ENCODE measurements at regions not wholly inside any gene's neighbourhood (a gene's known extent, or its start where the extent isn't known, plus 50 kb on each side); places are given as distances from the start of the nearest gene placed in this dataset.

DNA sequence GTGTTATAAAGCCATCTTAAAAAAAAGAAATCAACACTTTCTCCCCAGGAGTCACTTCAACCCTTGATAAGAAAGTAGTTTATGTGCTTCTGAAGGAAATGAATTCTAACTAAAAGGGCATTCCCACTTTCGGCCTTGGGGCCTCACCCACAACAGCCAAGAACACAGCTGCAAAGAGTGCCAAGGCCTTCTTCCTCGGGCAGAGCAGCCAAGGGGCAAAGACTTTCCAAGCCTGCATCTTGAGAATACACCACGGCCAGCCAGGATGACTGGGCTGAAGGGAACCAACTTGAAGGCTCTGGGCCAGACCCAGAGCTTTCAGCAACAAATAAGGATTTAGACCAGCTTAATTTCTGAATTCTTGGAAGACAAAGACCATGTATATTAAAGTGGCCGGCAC is 60.4 kb upstream of the FOXN3 start:
- TF ChIP-seq POLR2A (IDR thresholded peaks at IDR 0.05): no peak
- TF ChIP-seq, protein P1, sequence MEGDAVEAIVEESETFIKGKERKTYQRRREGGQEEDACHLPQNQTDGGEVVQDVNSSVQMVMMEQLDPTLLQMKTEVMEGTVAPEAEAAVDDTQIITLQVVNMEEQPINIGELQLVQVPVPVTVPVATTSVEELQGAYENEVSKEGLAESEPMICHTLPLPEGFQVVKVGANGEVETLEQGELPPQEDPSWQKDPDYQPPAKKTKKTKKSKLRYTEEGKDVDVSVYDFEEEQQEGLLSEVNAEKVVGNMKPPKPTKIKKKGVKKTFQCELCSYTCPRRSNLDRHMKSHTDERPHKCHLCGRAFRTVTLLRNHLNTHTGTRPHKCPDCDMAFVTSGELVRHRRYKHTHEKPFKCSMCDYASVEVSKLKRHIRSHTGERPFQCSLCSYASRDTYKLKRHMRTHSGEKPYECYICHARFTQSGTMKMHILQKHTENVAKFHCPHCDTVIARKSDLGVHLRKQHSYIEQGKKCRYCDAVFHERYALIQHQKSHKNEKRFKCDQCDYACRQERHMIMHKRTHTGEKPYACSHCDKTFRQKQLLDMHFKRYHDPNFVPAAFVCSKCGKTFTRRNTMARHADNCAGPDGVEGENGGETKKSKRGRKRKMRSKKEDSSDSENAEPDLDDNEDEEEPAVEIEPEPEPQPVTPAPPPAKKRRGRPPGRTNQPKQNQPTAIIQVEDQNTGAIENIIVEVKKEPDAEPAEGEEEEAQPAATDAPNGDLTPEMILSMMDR (IDR thresholded peaks at IDR 0.05): no peak
- DNase-seq (no peak), ATAC-seq (no peak)
- H3K36me3 ChIP-seq: no peaks in the 10 kb centered on the region
- H3K4me3 ChIP-seq: no peak overlapping the region
- no peaks in the 10 kb centered on the region for H3K9me3 ChIP-seq
- peaks cover 0 to 5% (median 3%) of the 10 kb centered on the region in 4 donors for H3K4me1 ChIP-seq
- WGBS (ENCODE audit: insufficient coverage, low coverage, low lambda C conversion rate, missing lambda C conversion rate): 64% methylated on average over 3 of the region's 4 CpGs
- intact Hi-C loops (cut with DNase I): no loop called here
- no peak overlapping the region for H3K27ac ChIP-seq
- H3K27me3 ChIP-seq: no peaks in the 10 kb centered on the region

DNA sequence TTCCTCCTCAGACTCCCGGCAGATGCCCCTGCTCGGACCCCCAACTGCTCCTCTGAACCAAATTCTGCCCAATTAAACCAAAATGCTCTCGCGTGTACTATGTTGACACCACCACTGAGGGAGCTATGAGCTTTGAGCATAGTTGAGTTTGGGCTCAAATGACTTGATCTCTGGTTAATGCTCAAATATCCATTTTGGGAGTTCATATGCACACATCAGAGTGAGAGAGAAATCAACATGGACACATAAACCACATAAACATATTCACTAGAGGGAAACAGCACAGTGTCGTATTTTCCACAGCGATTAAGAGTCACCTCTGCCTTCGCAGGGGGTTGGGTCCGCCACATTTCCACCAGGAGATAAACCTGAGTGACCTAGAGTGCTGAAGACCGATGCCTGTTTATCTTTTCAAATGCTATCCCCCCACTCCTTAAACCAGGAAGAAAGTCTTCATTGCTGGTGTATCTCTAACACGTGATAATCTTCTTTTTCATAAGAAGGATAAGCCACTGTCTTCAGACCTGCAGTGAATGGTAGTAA is 59.4 kb upstream of the FOXN3 start:
- intact Hi-C loops (cut with DNase I): no loop called here
- peaks cover 0 to 5% (median 3%) of the 10 kb centered on the region in 4 donors for H3K4me1 ChIP-seq
- H3K9me3 ChIP-seq: no peaks in the 10 kb centered on the region
- ATAC-seq: no peak
- H3K4me3 ChIP-seq: no peak overlapping the region
- no peak for DNase-seq
- H3K36me3 ChIP-seq: no peaks in the 10 kb centered on the region
- 87% methylated on average over 4 of the region's 10 CpGs for WGBS (ENCODE audit: insufficient coverage, low coverage, low lambda C conversion rate, missing lambda C conversion rate)
- TF ChIP-seq POLR2A (IDR thresholded peaks at IDR 0.05): no peak
- TF ChIP-seq, protein P1 (IDR thresholded peaks at IDR 0.05): no peak
- H3K27ac ChIP-seq: no peak overlapping the region
- no peaks in the 10 kb centered on the region for H3K27me3 ChIP-seq

DNA sequence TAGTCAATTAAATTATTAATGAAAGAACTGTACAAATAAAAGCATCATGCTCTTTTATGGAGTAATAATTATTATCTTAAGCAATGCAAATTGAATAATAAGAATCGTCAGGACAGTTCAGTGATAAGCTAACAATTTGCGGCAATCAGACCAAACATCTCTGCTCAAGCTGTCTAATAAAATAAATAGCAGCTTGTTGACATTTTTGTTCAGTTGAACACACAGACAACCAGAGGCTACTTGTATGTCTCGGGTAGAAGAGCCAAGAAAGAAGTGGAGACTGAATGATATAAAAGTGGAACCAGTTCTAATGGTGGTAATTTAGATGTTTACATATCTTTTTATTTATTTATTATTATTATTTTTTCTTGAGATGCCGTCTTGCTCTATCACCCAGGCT is 57.4 kb upstream of the FOXN3 start:
- H3K27me3 ChIP-seq: no peaks in the 10 kb centered on the region
- H3K36me3 ChIP-seq: no peaks in the 10 kb centered on the region
- no peaks in the 10 kb centered on the region for H3K9me3 ChIP-seq
- no peak overlapping the region for H3K4me3 ChIP-seq
- DNase-seq (no peak), ATAC-seq (peak in 3 of 4 donors; percentile 33 to 71 (median 56))
- TF ChIP-seq POLR2A (IDR thresholded peaks at IDR 0.05): no peak
- TF ChIP-seq, protein P1 (IDR thresholded peaks at IDR 0.05): no peak
- WGBS (ENCODE audit: insufficient coverage, low coverage, low lambda C conversion rate, missing lambda C conversion rate): 50% methylated on average over 4 of the region's 4 CpGs
- peaks cover 0 to 6% (median 5%) of the 10 kb centered on the region in 4 donors for H3K4me1 ChIP-seq
- H3K27ac ChIP-seq: no peak overlapping the region
- intact Hi-C loops (cut with DNase I): no loop called here

DNA sequence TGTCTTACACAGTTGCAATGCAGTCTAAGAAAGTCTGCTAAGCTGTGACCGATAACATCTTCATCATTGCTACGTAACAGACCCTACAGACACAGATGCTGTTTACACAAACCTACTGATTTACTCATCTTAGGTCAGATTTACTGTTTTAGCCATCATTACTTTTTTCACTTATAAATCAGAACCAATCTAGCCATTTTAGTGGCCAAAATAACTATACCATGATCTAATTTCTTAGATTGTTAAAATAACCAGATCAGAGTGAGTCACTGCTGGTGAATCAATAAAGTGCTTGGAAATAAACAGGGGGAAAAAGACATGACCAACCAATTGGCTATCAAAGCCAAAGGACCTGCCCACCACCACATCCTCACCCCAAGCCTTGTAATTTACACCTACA is 57.0 kb upstream of the FOXN3 start:
- intact Hi-C loops (cut with DNase I): no loop called here
- peaks cover 0 to 6% (median 5%) of the 10 kb centered on the region in 4 donors for H3K4me1 ChIP-seq
- peak in 2 of 4 donors; percentile 13 to 59 for ATAC-seq
- 92% methylated on average over 2 of the region's 2 CpGs for WGBS (ENCODE audit: insufficient coverage, low coverage, low lambda C conversion rate, missing lambda C conversion rate)
- DNase-seq: no peak
- TF ChIP-seq, protein P1 (IDR thresholded peaks at IDR 0.05): no peak
- TF ChIP-seq POLR2A (IDR thresholded peaks at IDR 0.05): no peak
- H3K36me3 ChIP-seq: no peaks in the 10 kb centered on the region
- H3K4me3 ChIP-seq: no peak overlapping the region
- no peak overlapping the region for H3K27ac ChIP-seq
- no peaks in the 10 kb centered on the region for H3K27me3 ChIP-seq
- H3K9me3 ChIP-seq: no peaks in the 10 kb centered on the region

DNA sequence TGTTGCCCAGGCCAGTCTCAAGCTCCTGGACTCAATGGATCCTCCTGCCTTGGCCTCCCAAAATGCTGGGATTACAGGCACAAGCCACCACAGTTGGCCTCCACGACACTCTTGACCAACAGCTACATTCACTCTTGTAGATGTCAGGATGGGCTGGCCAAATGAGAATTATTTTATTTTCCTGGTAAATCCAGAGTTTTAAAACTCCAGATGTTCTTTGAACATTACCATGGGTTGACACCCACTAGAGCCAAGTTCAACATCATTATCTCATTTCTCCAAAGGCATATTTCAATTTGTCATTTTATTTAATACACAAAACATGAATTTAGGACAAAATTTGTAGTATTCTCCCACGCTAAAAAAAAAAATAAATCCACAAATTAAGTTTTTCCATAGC is 56.5 kb upstream of the FOXN3 start:
- Histone ChIP-seq H3K9me3 (no peaks in the 10 kb centered on the region), H3K4me1 (peaks cover 0 to 6% (median 5%) of the 10 kb centered on the region in 4 donors), H3K27ac (no peak overlapping the region), H3K27me3 (no peaks in the 10 kb centered on the region), H3K36me3 (no peaks in the 10 kb centered on the region), H3K4me3 (no peak overlapping the region)
- no peak for ATAC-seq
- WGBS (ENCODE audit: insufficient coverage, low coverage, low lambda C conversion rate, missing lambda C conversion rate): 90% methylated on average over 2 of the region's 2 CpGs
- intact Hi-C loops (cut with DNase I): no loop called here
- no peak for DNase-seq
- TF ChIP-seq POLR2A (IDR thresholded peaks at IDR 0.05): no peak
- TF ChIP-seq, protein P1 (IDR thresholded peaks at IDR 0.05): no peak

Measured in right lobe of liver (tissue), 6 donors.